ENCODE measurements at regions not wholly inside any gene's neighbourhood (a gene's known extent, or its start where the extent isn't known, plus 50 kb on each side); places are given as distances from the start of the nearest gene placed in this dataset.

DNA sequence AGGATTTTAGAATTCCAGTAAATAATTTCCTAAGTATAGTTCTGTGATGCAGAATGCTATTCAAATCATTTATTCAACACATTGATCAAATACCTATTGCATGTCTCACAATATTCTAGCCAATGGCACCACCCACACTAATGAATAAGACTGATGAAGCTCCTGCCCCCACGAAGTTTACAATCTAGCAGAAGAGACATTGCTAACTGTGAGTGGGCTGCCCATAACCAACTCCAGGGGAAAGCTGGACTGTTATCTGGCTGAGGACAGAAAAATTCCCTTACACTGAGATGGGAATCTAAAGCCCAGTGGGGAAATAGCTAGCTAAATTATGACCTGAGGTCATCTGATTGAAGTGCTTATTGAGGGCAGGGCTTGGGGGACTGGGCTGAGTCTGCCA, 128.8 kb upstream of the LYZL2 start:
- no peaks in the 10 kb centered on the region for H3K9me3 ChIP-seq (ENCODE audit: low read depth)
- H3K4me1 ChIP-seq, result no peaks in the 10 kb centered on the region
- Mint-ChIP-seq H3K36me3 (no peaks in the 10 kb centered on the region), H3K9me3 (peaks cover 5% of the 10 kb centered on the region), H3K4me3 (no peak overlapping the region), H3K27ac (no peak overlapping the region), H3K4me1 (peaks cover 8% of the 10 kb centered on the region), H3K27me3 (ENCODE audit: insufficient read depth, low read depth) (peaks cover 3% of the 10 kb centered on the region)
- H3K27me3 ChIP-seq, result no peaks in the 10 kb centered on the region
- no peak for DNase-seq (ENCODE audit: low spot score)
- H2AFZ ChIP-seq (replicated peaks), result no peak overlapping the region
- no peaks in the 10 kb centered on the region for H3K36me3 ChIP-seq
- H3K79me2 ChIP-seq (ENCODE audit: low read depth), result no peaks in the 10 kb centered on the region
- H3K27ac ChIP-seq, result no peak overlapping the region
- H3K4me2 ChIP-seq, result no peak overlapping the region
- H3K4me3 ChIP-seq, result no peak overlapping the region
- TF ChIP-seq EZH2 (IDR thresholded peaks at IDR 0.05), result no peak
- TF ChIP-seq EZH2phosphoT487 (IDR thresholded peaks at IDR 0.05), result no peak
- TF ChIP-seq, protein P1, sequence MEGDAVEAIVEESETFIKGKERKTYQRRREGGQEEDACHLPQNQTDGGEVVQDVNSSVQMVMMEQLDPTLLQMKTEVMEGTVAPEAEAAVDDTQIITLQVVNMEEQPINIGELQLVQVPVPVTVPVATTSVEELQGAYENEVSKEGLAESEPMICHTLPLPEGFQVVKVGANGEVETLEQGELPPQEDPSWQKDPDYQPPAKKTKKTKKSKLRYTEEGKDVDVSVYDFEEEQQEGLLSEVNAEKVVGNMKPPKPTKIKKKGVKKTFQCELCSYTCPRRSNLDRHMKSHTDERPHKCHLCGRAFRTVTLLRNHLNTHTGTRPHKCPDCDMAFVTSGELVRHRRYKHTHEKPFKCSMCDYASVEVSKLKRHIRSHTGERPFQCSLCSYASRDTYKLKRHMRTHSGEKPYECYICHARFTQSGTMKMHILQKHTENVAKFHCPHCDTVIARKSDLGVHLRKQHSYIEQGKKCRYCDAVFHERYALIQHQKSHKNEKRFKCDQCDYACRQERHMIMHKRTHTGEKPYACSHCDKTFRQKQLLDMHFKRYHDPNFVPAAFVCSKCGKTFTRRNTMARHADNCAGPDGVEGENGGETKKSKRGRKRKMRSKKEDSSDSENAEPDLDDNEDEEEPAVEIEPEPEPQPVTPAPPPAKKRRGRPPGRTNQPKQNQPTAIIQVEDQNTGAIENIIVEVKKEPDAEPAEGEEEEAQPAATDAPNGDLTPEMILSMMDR (IDR thresholded peaks at IDR 0.05), result no peak
- no peak overlapping the region for H3K9ac ChIP-seq
- H3F3A ChIP-seq (ENCODE audit: low read depth), result no peaks in the 10 kb centered on the region
- no peaks in the 10 kb centered on the region for H4K20me1 ChIP-seq (ENCODE audit: low read depth)

DNA sequence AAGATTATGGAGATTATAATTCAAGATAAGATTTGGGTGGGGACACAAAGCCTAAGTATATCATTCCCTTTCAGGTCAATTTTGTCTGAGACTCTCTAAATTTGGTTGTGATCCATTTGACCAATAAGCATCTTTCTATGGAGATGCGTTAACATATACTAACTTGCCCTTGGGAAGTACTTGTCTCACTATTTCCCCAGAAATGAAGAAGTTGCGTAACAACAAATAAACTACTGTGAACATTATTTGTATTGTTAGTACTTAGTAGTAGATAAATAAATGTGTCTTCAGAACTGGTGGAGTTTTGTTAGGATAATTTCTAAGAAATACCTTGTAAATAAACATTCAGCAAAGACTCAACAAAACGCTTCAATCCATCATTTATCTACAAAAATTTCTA, 127.3 kb upstream of the LYZL2 start:
- peaks cover 3% of the 10 kb centered on the region for H3K27me3 Mint-ChIP-seq (ENCODE audit: insufficient read depth, low read depth)
- TF ChIP-seq, protein P1 (IDR thresholded peaks at IDR 0.05), result no peak
- TF ChIP-seq EZH2 (IDR thresholded peaks at IDR 0.05), result no peak
- TF ChIP-seq EZH2phosphoT487 (IDR thresholded peaks at IDR 0.05), result no peak
- Histone ChIP-seq H3K79me2 (ENCODE audit: low read depth) (no peaks in the 10 kb centered on the region), H3K4me3 (no peak overlapping the region), H3F3A (ENCODE audit: low read depth) (no peaks in the 10 kb centered on the region), H4K20me1 (ENCODE audit: low read depth) (no peaks in the 10 kb centered on the region), H3K4me2 (no peak overlapping the region), H3K9ac (no peak overlapping the region), H3K9me3 (ENCODE audit: low read depth) (no peaks in the 10 kb centered on the region), H3K27me3 (no peaks in the 10 kb centered on the region), H3K36me3 (no peaks in the 10 kb centered on the region), H3K4me1 (no peaks in the 10 kb centered on the region), H3K27ac (no peak overlapping the region), H2AFZ (replicated peaks) (no peak overlapping the region)
- peaks cover 5% of the 10 kb centered on the region for H3K9me3 Mint-ChIP-seq
- no peaks in the 10 kb centered on the region for H3K36me3 Mint-ChIP-seq
- peaks cover 10% of the 10 kb centered on the region for H3K4me1 Mint-ChIP-seq
- no peak for DNase-seq (ENCODE audit: low spot score)
- H3K27ac Mint-ChIP-seq, result no peak overlapping the region
- no peak overlapping the region for H3K4me3 Mint-ChIP-seq

DNA sequence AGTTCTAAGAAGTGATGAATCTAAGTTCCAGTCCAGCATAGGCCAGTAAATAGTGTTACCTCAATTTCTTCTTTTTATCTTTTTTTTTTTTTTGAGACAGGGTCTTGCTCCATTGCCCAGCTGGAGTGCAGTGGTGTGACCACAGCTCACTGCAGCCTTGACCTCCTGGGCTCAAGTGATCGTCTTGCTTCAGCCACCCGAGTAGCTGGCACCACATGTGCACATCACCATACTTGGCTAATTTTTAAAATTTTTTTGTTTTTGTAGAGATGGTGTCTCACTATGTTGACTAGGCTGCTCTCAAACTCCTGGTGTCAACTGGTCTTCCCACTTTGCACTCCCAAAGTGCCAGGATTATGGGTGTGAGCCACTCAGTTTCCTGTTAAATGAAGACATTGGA, 126.6 kb upstream of the LYZL2 start:
- peaks cover 11% of the 10 kb centered on the region for H3K4me1 Mint-ChIP-seq
- peaks cover 7% of the 10 kb centered on the region for H3K27me3 Mint-ChIP-seq (ENCODE audit: insufficient read depth, low read depth)
- Histone ChIP-seq H3K27me3 (no peaks in the 10 kb centered on the region), H3F3A (ENCODE audit: low read depth) (no peaks in the 10 kb centered on the region), H3K9ac (no peak overlapping the region), H3K36me3 (no peaks in the 10 kb centered on the region), H3K79me2 (ENCODE audit: low read depth) (no peaks in the 10 kb centered on the region), H4K20me1 (ENCODE audit: low read depth) (no peaks in the 10 kb centered on the region), H3K4me2 (no peak overlapping the region), H2AFZ (replicated peaks) (no peak overlapping the region), H3K27ac (no peak overlapping the region), H3K4me1 (no peaks in the 10 kb centered on the region), H3K4me3 (no peak overlapping the region), H3K9me3 (ENCODE audit: low read depth) (no peaks in the 10 kb centered on the region)
- no peak for DNase-seq (ENCODE audit: low spot score)
- peaks cover 2% of the 10 kb centered on the region for H3K9me3 Mint-ChIP-seq
- no peaks in the 10 kb centered on the region for H3K36me3 Mint-ChIP-seq
- H3K4me3 Mint-ChIP-seq, result no peak overlapping the region
- no peak overlapping the region for H3K27ac Mint-ChIP-seq
- TF ChIP-seq EZH2 (IDR thresholded peaks at IDR 0.05), result no peak
- TF ChIP-seq EZH2phosphoT487 (IDR thresholded peaks at IDR 0.05), result no peak
- TF ChIP-seq, protein P1 (IDR thresholded peaks at IDR 0.05), result no peak
